Suprapubic skin (tissue), 4 donors: ENCODE measurements at regions not wholly inside any gene's neighbourhood (a gene's known extent, or its start where the extent isn't known, plus 50 kb on each side); places are given as distances from the start of the nearest gene placed in this dataset.
A peak's percentile ranks its signal among the peaks of the same experiment; 100 is the strongest.

ENCODE experiments used
- DNase-seq, 2 donors: peaks; one replicate each; pipeline ENCODE4 v3.0.0-alpha.2; 2019; ENCODE audit warnings: low spot score in 2 of 2
- H3K27ac ChIP-seq: fragments of 200-600 bp; sonication (generic); one replicate; pipeline ENCODE4 v1.5.1; 2019
- H3K27me3 ChIP-seq: fragments of 200-600 bp; sonication (generic); one replicate; pipeline ENCODE4 v1.5.1; 2019
- H3K36me3 ChIP-seq: fragments of 200-600 bp; sonication (generic); one replicate; pipeline ENCODE4 v1.5.1; 2019
- H3K4me1 ChIP-seq: fragments of 200-600 bp; sonication (generic); one replicate; pipeline ENCODE4 v1.5.1; 2019
- H3K4me3 ChIP-seq: fragments of 200-600 bp; sonication (generic); one replicate; pipeline ENCODE4 v1.5.1; 2019; ENCODE audit warnings: mild to moderate bottlenecking
- H3K9me3 ChIP-seq: fragments of 200-600 bp; sonication (generic); one replicate; pipeline ENCODE4 v1.5.1; 2019
- CTCF ChIP-seq, 2 donors: fragments of 200-600 bp in 1 of 2; fragments of 450-650 bp in 1 of 2; sonication (generic) in 1 of 2; IDR thresholded peaks; one replicate each; pipeline ENCODE4 v1.5.1; 2016 to 2019; ENCODE audit warnings: antibody characterized with exemption in 2 of 2, mild to moderate bottlenecking in 1 of 2, moderate library complexity in 1 of 2
- EP300 ChIP-seq: sonication (generic); formaldehyde crosslinking; IDR thresholded peaks from one replicate; pipeline ENCODE4 v1.6.1; 2017; ENCODE audit warnings: antibody characterized with exemption
- POLR2A ChIP-seq, 2 donors: fragments of 450-650 bp; IDR thresholded peaks; one replicate each; pipeline ENCODE4 v1.6.1; 2017; ENCODE audit warnings: antibody characterized with exemption in 2 of 2, mild to moderate bottlenecking in 2 of 2, moderate library complexity in 2 of 2
- POLR2AphosphoS5 ChIP-seq, 3 donors: sonication (generic); formaldehyde crosslinking; IDR thresholded peaks; one replicate each; pipeline ENCODE4 v1.6.1; 2017; ENCODE audit warnings: antibody characterized with exemption in 3 of 3
- WGBS: methylation state at CpG from one replicate; pipeline ENCODE4 v1.1.5; 2018; 5-methylcytosine and 5-hydroxymethylcytosine counted together

- no peak for DNase-seq
- Histone ChIP-seq H3K4me1 (peaks cover 30% of the 10 kb centered on the region), H3K36me3 (no peaks in the 10 kb centered on the region), H3K4me3 (no peak overlapping the region), H3K27me3 (no peaks in the 10 kb centered on the region), H3K27ac (no peak overlapping the region), H3K9me3 (no peaks in the 10 kb centered on the region)
- 67% methylated on average over 2 of the region's 2 CpGs for WGBS
- TF ChIP-seq CTCF (IDR thresholded peaks at IDR 0.05): no peak
- TF ChIP-seq POLR2AphosphoS5 (IDR thresholded peaks at IDR 0.05): no peak
- TF ChIP-seq POLR2A (IDR thresholded peaks at IDR 0.05): no peak
- TF ChIP-seq EP300: no peak
Measured at GRCh38 chr11:129591527-129591926, 215.9 kb downstream of the BARX2 start.

- H3K27ac ChIP-seq: peak overlapping the region; percentile 72
Measured at GRCh38 chr11:129592191-129592590, 216.5 kb downstream of the BARX2 start.

GRCh38 chr11:129593098-129593497 lies 217.4 kb downstream of the BARX2 start:
- DNase-seq: no peak
- WGBS: 40% methylated on average over 2 of the region's 2 CpGs
- Histone ChIP-seq H3K9me3 (no peaks in the 10 kb centered on the region), H3K27ac (peak overlapping the region; percentile 72), H3K36me3 (no peaks in the 10 kb centered on the region), H3K4me3 (no peak overlapping the region), H3K4me1 (peaks cover 27% of the 10 kb centered on the region), H3K27me3 (no peaks in the 10 kb centered on the region)
- TF ChIP-seq POLR2AphosphoS5 (IDR thresholded peaks at IDR 0.05) (peak in 1 of 3 donors; percentile 24), POLR2A (IDR thresholded peaks at IDR 0.05) (no peak), EP300 (no peak), CTCF (IDR thresholded peaks at IDR 0.05) (no peak)

More at GRCh38 chr11:129592191-129592590, 216.5 kb downstream of the BARX2 start:
- WGBS: 84% methylated on average over 7 of the region's 8 CpGs
- H3K4me3 ChIP-seq: no peak overlapping the region
- TF ChIP-seq POLR2A (IDR thresholded peaks at IDR 0.05) (no peak), EP300 (no peak), CTCF (IDR thresholded peaks at IDR 0.05) (no peak), POLR2AphosphoS5 (IDR thresholded peaks at IDR 0.05) (no peak)
- no peaks in the 10 kb centered on the region for H3K27me3 ChIP-seq
- H3K4me1 ChIP-seq: peaks cover 27% of the 10 kb centered on the region
- no peaks in the 10 kb centered on the region for H3K9me3 ChIP-seq
- DNase-seq: no peak
- H3K36me3 ChIP-seq: no peaks in the 10 kb centered on the region

GRCh38 chr11:129595038-129595962 lies 219.7 kb downstream of the BARX2 start:
- no peak for DNase-seq
- no peaks in the 10 kb centered on the region for H3K36me3 ChIP-seq
- WGBS: 48% methylated on average over 9 of the region's 9 CpGs
- H3K4me3 ChIP-seq: no peak overlapping the region
- peaks cover 27% of the 10 kb centered on the region for H3K4me1 ChIP-seq
- no peaks in the 10 kb centered on the region for H3K9me3 ChIP-seq
- no peak overlapping the region for H3K27ac ChIP-seq
- no peaks in the 10 kb centered on the region for H3K27me3 ChIP-seq
- TF ChIP-seq EP300: no peak
- no peak for TF ChIP-seq POLR2A (IDR thresholded peaks at IDR 0.05)

GRCh38 chr11:129596351-129596750 lies 219.3 kb upstream of the TMEM45B start:
- Histone ChIP-seq H3K27ac (no peak overlapping the region), H3K4me1 (peaks cover 27% of the 10 kb centered on the region)
- 79% methylated on average over 4 of the region's 4 CpGs for WGBS

More at GRCh38 chr11:129596351-129596750, 219.3 kb upstream of the TMEM45B start:
- H3K27me3 ChIP-seq: no peaks in the 10 kb centered on the region
- H3K36me3 ChIP-seq: no peaks in the 10 kb centered on the region
- TF ChIP-seq EP300: no peak
- no peak for TF ChIP-seq POLR2AphosphoS5 (IDR thresholded peaks at IDR 0.05)
- TF ChIP-seq CTCF (IDR thresholded peaks at IDR 0.05): no peak
- TF ChIP-seq POLR2A (IDR thresholded peaks at IDR 0.05): no peak
- H3K9me3 ChIP-seq: no peaks in the 10 kb centered on the region
- DNase-seq: no peak
- no peak overlapping the region for H3K4me3 ChIP-seq
